ENCODE measurements at regions not wholly inside any gene's neighbourhood (a gene's known extent, or its start where the extent isn't known, plus 50 kb on each side); places are given as distances from the start of the nearest gene placed in this dataset.
"Not testable (repeated sequence)": the region's sequence is repeated elsewhere in the genome, so short reads cannot be mapped to it uniquely, and the experiment has no call there.

GRCh38 chr1:182003953-182004586 is 57.4 kb downstream of the ZNF648 start:
- no peak for DNase-seq (ENCODE audit: low spot score)

GRCh38 chr1:182003025-182003725 is 58.3 kb downstream of the ZNF648 start:
- no peak for DNase-seq (ENCODE audit: low spot score)

GRCh38 chr1:182002570-182002969 is 58.9 kb downstream of the ZNF648 start:
- no peak for DNase-seq (ENCODE audit: low spot score)

- no peak for DNase-seq (ENCODE audit: low spot score)
These were observed 62.7 kb downstream of the ZNF648 start for GRCh38 chr1:181998858-181999257.

GRCh38 chr1:181992072-181992471 is 69.4 kb downstream of the ZNF648 start:
- DNase-seq (ENCODE audit: low spot score): no peak

- DNase-seq (ENCODE audit: low spot score): no peak
These were observed 70.8 kb downstream of the ZNF648 start for GRCh38 chr1:181990728-181991127.

GRCh38 chr1:181989261-181989920 is 72.1 kb downstream of the ZNF648 start:
- no peak for DNase-seq (ENCODE audit: low spot score)

GRCh38 chr1:181987996-181988395 is 73.5 kb downstream of the ZNF648 start:
- DNase-seq (ENCODE audit: low spot score): no peak

GRCh38 chr1:181987334-181987895 is 74.1 kb downstream of the ZNF648 start:
- no peak for DNase-seq (ENCODE audit: low spot score)

GRCh38 chr1:181986907-181987305 is 74.6 kb downstream of the ZNF648 start:
- DNase-seq (ENCODE audit: low spot score): no peak

- DNase-seq (ENCODE audit: low spot score): no peak
These were observed 75.3 kb downstream of the ZNF648 start for GRCh38 chr1:181985936-181986906.

GRCh38 chr1:181985281-181985680 is 76.2 kb downstream of the ZNF648 start:
- DNase-seq (ENCODE audit: low spot score): no peak

- no peak for DNase-seq (ENCODE audit: low spot score)
These were observed 77.5 kb downstream of the ZNF648 start for GRCh38 chr1:181984006-181984405.

GRCh38 chr1:181981821-181982220 is 79.7 kb downstream of the ZNF648 start:
- DNase-seq (ENCODE audit: low spot score): no peak

GRCh38 chr1:181972256-181972655 is 89.3 kb downstream of the ZNF648 start:
- DNase-seq (ENCODE audit: low spot score): no peak

GRCh38 chr1:181971424-181971823 is 90.1 kb downstream of the ZNF648 start:
- no peak for DNase-seq (ENCODE audit: low spot score)

GRCh38 chr1:181969902-181970301 is 91.6 kb downstream of the ZNF648 start:
- no peak for DNase-seq (ENCODE audit: low spot score)

- not testable (repeated sequence) for DNase-seq (ENCODE audit: low spot score)
These were observed 106.8 kb downstream of the ZNF648 start for GRCh38 chr1:181954696-181955095.

GRCh38 chr1:181954178-181954577 is 107.3 kb downstream of the ZNF648 start:
- not testable (repeated sequence) for DNase-seq (ENCODE audit: low spot score)

- DNase-seq (ENCODE audit: low spot score): no peak
These were observed 107.9 kb downstream of the ZNF648 start for GRCh38 chr1:181953596-181953995.

- DNase-seq (ENCODE audit: low spot score): no peak
These were observed 110.3 kb downstream of the ZNF648 start for GRCh38 chr1:181951213-181951612.

GRCh38 chr1:181949500-181949899 is 112.0 kb downstream of the ZNF648 start:
- DNase-seq (ENCODE audit: low spot score): no peak
